OCI-LY3 (cell line): ENCODE measurements at regions not wholly inside any gene's neighbourhood (a gene's known extent, or its start where the extent isn't known, plus 50 kb on each side); places are given as distances from the start of the nearest gene placed in this dataset.

Experiments used
- EZH2phosphoT487 ChIP-seq: fragments of 200-600 bp; shearing (Covaris generic); IDR thresholded peaks from 2 replicates; pipeline ENCODE4 v1.6.1; 2018; ENCODE audit warnings: antibody characterized with exemption, mixed run types, low read depth
- TF ChIP-seq, protein P1 (sequence below): fragments of 200-600, 300-600 bp; sonication (generic); IDR thresholded peaks from 2 replicates; pipeline ENCODE4 v1.5.1; 2014; ENCODE audit warnings: antibody characterized with exemption, low read length, low read depth

- TF ChIP-seq EZH2phosphoT487, result no peak
- TF ChIP-seq, protein P1, sequence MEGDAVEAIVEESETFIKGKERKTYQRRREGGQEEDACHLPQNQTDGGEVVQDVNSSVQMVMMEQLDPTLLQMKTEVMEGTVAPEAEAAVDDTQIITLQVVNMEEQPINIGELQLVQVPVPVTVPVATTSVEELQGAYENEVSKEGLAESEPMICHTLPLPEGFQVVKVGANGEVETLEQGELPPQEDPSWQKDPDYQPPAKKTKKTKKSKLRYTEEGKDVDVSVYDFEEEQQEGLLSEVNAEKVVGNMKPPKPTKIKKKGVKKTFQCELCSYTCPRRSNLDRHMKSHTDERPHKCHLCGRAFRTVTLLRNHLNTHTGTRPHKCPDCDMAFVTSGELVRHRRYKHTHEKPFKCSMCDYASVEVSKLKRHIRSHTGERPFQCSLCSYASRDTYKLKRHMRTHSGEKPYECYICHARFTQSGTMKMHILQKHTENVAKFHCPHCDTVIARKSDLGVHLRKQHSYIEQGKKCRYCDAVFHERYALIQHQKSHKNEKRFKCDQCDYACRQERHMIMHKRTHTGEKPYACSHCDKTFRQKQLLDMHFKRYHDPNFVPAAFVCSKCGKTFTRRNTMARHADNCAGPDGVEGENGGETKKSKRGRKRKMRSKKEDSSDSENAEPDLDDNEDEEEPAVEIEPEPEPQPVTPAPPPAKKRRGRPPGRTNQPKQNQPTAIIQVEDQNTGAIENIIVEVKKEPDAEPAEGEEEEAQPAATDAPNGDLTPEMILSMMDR, result no peak
Measured at GRCh38 chr4:92232566-92232965, 71.2 kb upstream of the GRID2 start.
